Ovary (tissue), 7 donors: ENCODE measurements at regions not wholly inside any gene's neighbourhood (a gene's known extent, or its start where the extent isn't known, plus 50 kb on each side); places are given as distances from the start of the nearest gene placed in this dataset.

Source experiments
- DNase-seq, 5 donors: peaks; one replicate each; pipeline ENCODE4 v3.0.0-alpha.2; 2019 to 2020
- H3K27ac ChIP-seq, 2 donors: fragments of 200-600 bp; one replicate each; pipeline versions ENCODE4 v1.5.1 to v1.8.0; 2019 to 2022
- H3K27me3 ChIP-seq: fragments of 200-600 bp; one replicate; pipeline ENCODE4 v1.8.0; 2022
- H3K36me3 ChIP-seq: fragments of 200-600 bp; sonication (generic); one replicate; pipeline ENCODE4 v1.5.1; 2019
- H3K4me1 ChIP-seq: one replicate; pipeline ENCODE4 v1.8.1; 2013; ENCODE audit warnings: mild to moderate bottlenecking, moderate library complexity; ENCODE audit not compliant: insufficient read depth
- H3K4me3 ChIP-seq: fragments of 200-600 bp; sonication (generic); one replicate; pipeline ENCODE4 v1.5.1; 2017
- H3K9me3 ChIP-seq, 2 donors: fragments of 200-600 bp in 1 of 2; sonication (generic) in 1 of 2; one replicate each; pipeline versions ENCODE4 v1.5.1 to v1.8.1; 2013 to 2019; ENCODE audit warnings: mild to moderate bottlenecking in 1 of 2, moderate library complexity in 1 of 2
- EP300 ChIP-seq: sonication (generic); formaldehyde crosslinking; IDR thresholded peaks from one replicate; pipeline ENCODE4 v1.6.1; 2017; ENCODE audit warnings: antibody characterized with exemption
- POLR2A ChIP-seq: fragments of 450-650 bp; IDR thresholded peaks from one replicate; pipeline ENCODE4 v1.6.1; 2017; ENCODE audit warnings: antibody characterized with exemption, mild to moderate bottlenecking, moderate library complexity
- WGBS, 3 donors: extraction: QIAGEN DNeasy Blood & Tissue Kit in 1 of 3; methylation state at CpG; one replicate each; pipeline versions ENCODE4 v1.1.5 to v1.1.7; 2013 to 2017; 5-methylcytosine and 5-hydroxymethylcytosine counted together
- intact Hi-C, 4 donors: fragments of 100-400 bp; cut with DNase I; formaldehyde crosslinking; loops; one replicate each; pipeline versions ENCODE4 v1.11.0 to v1.15.1; 2022 to 2023
- TF ChIP-seq, protein P1 (sequence below), 3 donors: fragments of 450-650 bp in 2 of 3; fragments of 200-600 bp in 1 of 3; IDR thresholded peaks; one replicate each; pipeline versions ENCODE4 v1.5.1 to v1.8.0; 2016 to 2022; ENCODE audit warnings: antibody characterized with exemption in 3 of 3, mild to moderate bottlenecking in 1 of 3
- donor health status: DM: no; HTN: no; CAD: no; lungs with moderate emphysema.
- donor health status: DM: no; HTN: no; CAD: no.
- donor health status: Bipolar disorder and iron deficiency.
- donor health status: DM: no; HTN: no; CAD: no.
- donor health status: DM: yes; HTN: yes; CAD: no.

- no peaks in the 10 kb centered on the region for H3K4me1 ChIP-seq
- no peak for DNase-seq
- intact Hi-C loops, result no loop called here
- 92 to 100% (median 97%) methylated on average over 2 of the region's 2 CpGs for WGBS, 3 donors
- H3K4me3 ChIP-seq, result no peak overlapping the region
- TF ChIP-seq POLR2A (no peak), EP300 (no peak)
- TF ChIP-seq, protein P1, sequence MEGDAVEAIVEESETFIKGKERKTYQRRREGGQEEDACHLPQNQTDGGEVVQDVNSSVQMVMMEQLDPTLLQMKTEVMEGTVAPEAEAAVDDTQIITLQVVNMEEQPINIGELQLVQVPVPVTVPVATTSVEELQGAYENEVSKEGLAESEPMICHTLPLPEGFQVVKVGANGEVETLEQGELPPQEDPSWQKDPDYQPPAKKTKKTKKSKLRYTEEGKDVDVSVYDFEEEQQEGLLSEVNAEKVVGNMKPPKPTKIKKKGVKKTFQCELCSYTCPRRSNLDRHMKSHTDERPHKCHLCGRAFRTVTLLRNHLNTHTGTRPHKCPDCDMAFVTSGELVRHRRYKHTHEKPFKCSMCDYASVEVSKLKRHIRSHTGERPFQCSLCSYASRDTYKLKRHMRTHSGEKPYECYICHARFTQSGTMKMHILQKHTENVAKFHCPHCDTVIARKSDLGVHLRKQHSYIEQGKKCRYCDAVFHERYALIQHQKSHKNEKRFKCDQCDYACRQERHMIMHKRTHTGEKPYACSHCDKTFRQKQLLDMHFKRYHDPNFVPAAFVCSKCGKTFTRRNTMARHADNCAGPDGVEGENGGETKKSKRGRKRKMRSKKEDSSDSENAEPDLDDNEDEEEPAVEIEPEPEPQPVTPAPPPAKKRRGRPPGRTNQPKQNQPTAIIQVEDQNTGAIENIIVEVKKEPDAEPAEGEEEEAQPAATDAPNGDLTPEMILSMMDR (IDR thresholded peaks at IDR 0.05), result no peak
- H3K36me3 ChIP-seq, result no peaks in the 10 kb centered on the region
- H3K27me3 ChIP-seq, result no peaks in the 10 kb centered on the region
- no peaks in the 10 kb centered on the region for H3K9me3 ChIP-seq
- H3K27ac ChIP-seq, result no peak overlapping the region
Measured at GRCh38 chr6:74130641-74131040, 434.6 kb downstream of the CD109 start.

DNA sequence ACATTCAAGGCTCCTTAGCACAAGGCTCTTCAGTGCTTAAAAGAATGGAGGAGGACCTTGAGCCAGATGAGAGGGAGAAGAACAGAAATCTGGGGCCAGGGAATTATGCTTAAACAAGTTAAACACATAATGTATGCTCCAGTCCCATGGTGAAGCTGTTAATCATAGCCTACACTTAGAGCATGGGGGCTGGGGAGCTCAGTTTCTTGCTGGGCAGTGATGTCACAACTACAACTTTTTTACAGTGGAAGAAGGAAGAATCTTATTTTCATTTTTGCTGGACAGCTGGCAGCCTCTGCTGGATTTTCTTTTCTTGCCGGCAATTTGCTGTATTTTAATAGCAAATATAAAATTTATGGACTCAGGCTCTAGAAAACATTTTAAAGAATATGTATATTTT is 432.5 kb downstream of the CD109 start:
- H3K4me3 ChIP-seq, result no peak overlapping the region
- intact Hi-C loops, result no loop called here
- H3K4me1 ChIP-seq, result no peaks in the 10 kb centered on the region
- DNase-seq, result no peak
- no peaks in the 10 kb centered on the region for H3K27me3 ChIP-seq
- H3K27ac ChIP-seq, result no peak overlapping the region
- no peaks in the 10 kb centered on the region for H3K36me3 ChIP-seq
- H3K9me3 ChIP-seq, result no peaks in the 10 kb centered on the region
- 5 to 9% (median 6%) methylated on average over 1 of the region's 1 CpG for WGBS, 3 donors
- TF ChIP-seq, protein P1 (IDR thresholded peaks at IDR 0.05), result no peak
- TF ChIP-seq POLR2A (no peak), EP300 (no peak)

DNA sequence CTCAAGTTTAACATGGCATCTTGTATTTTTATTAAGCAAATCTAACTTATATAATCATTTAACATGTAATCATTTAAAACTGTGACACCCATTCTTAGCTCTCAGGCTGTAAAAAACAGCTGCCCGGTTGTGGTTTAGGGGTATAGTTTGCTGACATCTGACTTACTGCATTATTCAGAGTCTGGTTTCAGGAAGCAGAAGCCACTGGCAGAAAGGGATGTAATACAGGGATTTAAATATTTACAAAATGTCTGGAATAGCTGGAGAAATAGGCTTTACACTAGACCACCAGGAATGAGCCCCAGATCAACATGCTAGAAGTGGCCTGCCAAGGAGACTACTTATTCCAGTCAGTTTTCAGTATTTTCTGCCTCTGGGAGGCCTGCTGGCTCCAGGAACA is 421.1 kb downstream of the CD109 start:
- no peak overlapping the region for H3K4me3 ChIP-seq
- H3K9me3 ChIP-seq, result no peaks in the 10 kb centered on the region
- TF ChIP-seq, protein P1 (IDR thresholded peaks at IDR 0.05), result no peak
- TF ChIP-seq POLR2A (no peak), EP300 (no peak)
- 80 to 88% (median 81%) methylated on average over 1 of the region's 1 CpG for WGBS, 3 donors
- no peaks in the 10 kb centered on the region for H3K27me3 ChIP-seq
- no peak overlapping the region for H3K27ac ChIP-seq
- no peak for DNase-seq
- H3K4me1 ChIP-seq, result no peaks in the 10 kb centered on the region
- no peaks in the 10 kb centered on the region for H3K36me3 ChIP-seq
- intact Hi-C loops, result no loop called here

GRCh38 chr6:74115674-74116073 is 419.7 kb downstream of the CD109 start:
- TF ChIP-seq, protein P1 (IDR thresholded peaks at IDR 0.05), result no peak
- TF ChIP-seq EP300 (no peak), POLR2A (no peak)
- WGBS, 3 donors, result 90 to 95% (median 91%) methylated on average over 3 of the region's 3 CpGs
- no peaks in the 10 kb centered on the region for H3K36me3 ChIP-seq
- H3K4me1 ChIP-seq, result no peaks in the 10 kb centered on the region
- H3K4me3 ChIP-seq, result no peak overlapping the region
- intact Hi-C loops, result no loop called here
- H3K27ac ChIP-seq, result no peak overlapping the region
- H3K27me3 ChIP-seq, result no peaks in the 10 kb centered on the region
- DNase-seq, result no peak
- no peaks in the 10 kb centered on the region for H3K9me3 ChIP-seq

DNA sequence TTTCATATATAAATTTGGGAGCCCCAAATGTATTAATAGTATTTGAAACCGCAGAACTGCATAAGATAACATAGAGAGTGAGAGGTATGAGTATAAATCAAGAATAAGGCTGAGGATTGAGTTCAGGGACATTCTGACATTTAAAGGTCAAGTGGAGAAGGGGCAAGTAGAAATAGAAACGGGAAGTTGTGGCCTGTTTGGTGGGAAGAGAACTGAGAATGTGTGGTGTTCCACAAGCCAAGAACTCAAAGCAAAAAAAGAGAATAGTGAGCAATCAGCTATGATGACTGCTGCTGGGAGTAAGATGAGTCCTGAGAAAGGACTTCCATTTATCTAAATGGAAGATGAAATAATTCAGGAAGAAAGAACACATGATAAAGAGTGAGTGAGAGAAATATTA is 418.4 kb downstream of the CD109 start:
- H3K4me3 ChIP-seq, result no peak overlapping the region
- no peak for DNase-seq
- H3K27ac ChIP-seq, result no peak overlapping the region
- H3K27me3 ChIP-seq, result no peaks in the 10 kb centered on the region
- no peaks in the 10 kb centered on the region for H3K9me3 ChIP-seq
- no peaks in the 10 kb centered on the region for H3K36me3 ChIP-seq
- TF ChIP-seq POLR2A (no peak), EP300 (no peak)
- TF ChIP-seq, protein P1 (IDR thresholded peaks at IDR 0.05), result no peak
- intact Hi-C loops, result no loop called here
- WGBS, 3 donors, result 58 to 67% (median 67%) methylated on average over 2 of the region's 2 CpGs
- no peaks in the 10 kb centered on the region for H3K4me1 ChIP-seq
